Lung (tissue), 11 donors: ENCODE measurements at regions not wholly inside any gene's neighbourhood (a gene's known extent, or its start where the extent isn't known, plus 50 kb on each side); places are given as distances from the start of the nearest gene placed in this dataset.
A peak's percentile ranks its signal among the peaks of the same experiment; 100 is the strongest.

Experiments
- ATAC-seq: fragments of 200-7000 bp; cut with Tn5 transposase; one replicate; pipeline ENCODE4 v1.9.1; 2020; ENCODE audit warnings: moderate number of reproducible peaks; ENCODE audit not compliant: insufficient read depth, low FRiP score
- DNase-seq, 3 donors: peaks; one replicate each; pipeline ENCODE4 v3.0.0-alpha.2; 2013 to 2017
- H3K27ac ChIP-seq, 2 donors: one replicate each; pipeline ENCODE4 v1.5.1; 2013; ENCODE audit warnings: mild to moderate bottlenecking in 2 of 2, moderate library complexity in 2 of 2, control low read depth in 1 of 2, inconsistent platforms in 1 of 2, low read depth in 1 of 2, low read length in 1 of 2
- H3K27me3 ChIP-seq, 3 donors: one replicate each; pipeline ENCODE4 v1.5.1; 2013; ENCODE audit warnings: low read length in 2 of 3; ENCODE audit not compliant: control insufficient read depth in 3 of 3, insufficient read depth in 3 of 3
- H3K36me3 ChIP-seq, 4 donors: one replicate each; pipeline ENCODE4 v1.5.1; 2013; ENCODE audit warnings: low read length in 4 of 4, mild to moderate bottlenecking in 1 of 4, moderate library complexity in 1 of 4; ENCODE audit not compliant: control insufficient read depth in 4 of 4, insufficient read depth in 4 of 4
- H3K4me1 ChIP-seq, 5 donors: one replicate each; pipeline ENCODE4 v1.5.1; 2013; ENCODE audit warnings: low read length in 5 of 5, mild to moderate bottlenecking in 2 of 5, moderate library complexity in 1 of 5; ENCODE audit not compliant: control insufficient read depth in 5 of 5, insufficient read depth in 5 of 5
- H3K4me3 ChIP-seq: one replicate; pipeline ENCODE4 v1.5.1; 2013; ENCODE audit warnings: mild to moderate bottlenecking, control low read depth, moderate library complexity
- H3K9ac ChIP-seq, 2 donors: one replicate each; pipeline ENCODE4 v1.5.1; 2013; ENCODE audit warnings: low read length in 2 of 2, control low read depth in 1 of 2; ENCODE audit not compliant: insufficient read depth in 1 of 2
- H3K9me3 ChIP-seq, 4 donors: one replicate each; pipeline ENCODE4 v1.5.1; 2013; ENCODE audit warnings: low read length in 3 of 4, mild to moderate bottlenecking in 1 of 4, moderate library complexity in 1 of 4; ENCODE audit not compliant: control insufficient read depth in 4 of 4, insufficient read depth in 3 of 4
- CTCF ChIP-seq: IDR thresholded peaks from 2 replicates; pipeline ENCODE4 v1.5.1; 2012; ENCODE audit warnings: mild to moderate bottlenecking; ENCODE audit errors: control extremely low read depth, extremely low read depth
- WGBS, 2 donors: extraction: QIAGEN DNeasy Blood & Tissue Kit; methylation state at CpG; one replicate each; pipeline ENCODE4 v1.1.7; 2013; 5-methylcytosine and 5-hydroxymethylcytosine counted together
- donor health status: control.
- donor health status: control.
- donor health status: Bipolar disorder and iron deficiency.
- donor health status: healthy.
- donor health status: DM: yes; HTN: yes; CAD: no.

- H3K9ac ChIP-seq, result no peak overlapping the region
- 84 to 89% methylated on average over 3 of the region's 3 CpGs for WGBS, 2 donors
- H3K36me3 ChIP-seq, result no peaks in the 10 kb centered on the region
- no peaks in the 10 kb centered on the region for H3K9me3 ChIP-seq
- H3K27me3 ChIP-seq, result no peaks in the 10 kb centered on the region
- peaks cover 0 to 11% (median 0%) of the 10 kb centered on the region in 5 donors for H3K4me1 ChIP-seq
- no peak overlapping the region for H3K27ac ChIP-seq
- ATAC-seq, result no peak
- no peak for TF ChIP-seq CTCF
- DNase-seq, result peak in 2 of 3 donors; percentile 34 to 56
- no peak overlapping the region for H3K4me3 ChIP-seq
Observed at GRCh38 chr6:113570641-113571040, 286.5 kb upstream of the MARCKS start.

GRCh38 chr6:113574147-113574546, 283.0 kb upstream of the MARCKS start:
- H3K36me3 ChIP-seq, result no peaks in the 10 kb centered on the region
- peaks cover 0 to 11% (median 0%) of the 10 kb centered on the region in 5 donors for H3K4me1 ChIP-seq
- H3K4me3 ChIP-seq, result no peak overlapping the region
- no peak for DNase-seq
- H3K27ac ChIP-seq, result no peak overlapping the region
- no peak for ATAC-seq
- no peak for TF ChIP-seq CTCF
- WGBS, 2 donors, result 27 to 69% methylated on average over 4 of the region's 4 CpGs
- H3K9ac ChIP-seq, result no peak overlapping the region
- H3K9me3 ChIP-seq, result no peaks in the 10 kb centered on the region
- no peaks in the 10 kb centered on the region for H3K27me3 ChIP-seq

- Histone ChIP-seq H3K9ac (no peak overlapping the region), H3K27me3 (no peaks in the 10 kb centered on the region), H3K4me3 (no peak overlapping the region), H3K9me3 (no peaks in the 10 kb centered on the region), H3K36me3 (no peaks in the 10 kb centered on the region), H3K27ac (no peak overlapping the region), H3K4me1 (no peaks in the 10 kb centered on the region)
- no peak for TF ChIP-seq CTCF
- ATAC-seq (no peak), DNase-seq (no peak)
Observed at GRCh38 chr6:113576310-113576709, 280.8 kb upstream of the MARCKS start.

GRCh38 chr6:113578691-113579090, 278.5 kb upstream of the MARCKS start:
- Histone ChIP-seq H3K36me3 (no peaks in the 10 kb centered on the region), H3K27ac (no peak overlapping the region), H3K9me3 (no peaks in the 10 kb centered on the region), H3K27me3 (no peaks in the 10 kb centered on the region), H3K9ac (no peak overlapping the region), H3K4me1 (no peaks in the 10 kb centered on the region), H3K4me3 (no peak overlapping the region)
- no peak for ATAC-seq
- WGBS, 2 donors, result 79 to 86% methylated on average over 3 of the region's 3 CpGs
- TF ChIP-seq CTCF, result no peak
- no peak for DNase-seq
